ENCODE measurements at regions not wholly inside any gene's neighbourhood (a gene's known extent, or its start where the extent isn't known, plus 50 kb on each side); places are given as distances from the start of the nearest gene placed in this dataset.

GRCh38 chr2:103734911-103735310 is 973.1 kb downstream of the TMEM182 start:
- H3K27me3 Mint-ChIP-seq = no peaks in the 10 kb centered on the region
- H3K9me3 Mint-ChIP-seq = peaks cover 16 to 52% (median 31%) of the 10 kb centered on the region in 5 donors
- H3K4me3 ChIP-seq (ENCODE audit: low read length) = no peak overlapping the region
- no peak overlapping the region for H3K27ac ChIP-seq (ENCODE audit: low read depth, low read length)
- H3K4me3 Mint-ChIP-seq = no peak overlapping the region
- H3K27me3 ChIP-seq (ENCODE audit: insufficient read depth, low read length, poor library complexity, severe bottlenecking) = no peaks in the 10 kb centered on the region
- H3K36me3 ChIP-seq (ENCODE audit: insufficient read depth, low read length) = no peaks in the 10 kb centered on the region
- H3K9me3 ChIP-seq (ENCODE audit: low read length) = no peaks in the 10 kb centered on the region
- H3K27ac Mint-ChIP-seq = no peak overlapping the region
- no peaks in the 10 kb centered on the region for H3K4me1 Mint-ChIP-seq
- H3K4me1 ChIP-seq (ENCODE audit: insufficient read depth, low read length) = no peaks in the 10 kb centered on the region
- DNase-seq = no peak
- POLR2A ChIA-PET = no interaction called here
- CTCF ChIA-PET = no interaction called here
- no peaks in the 10 kb centered on the region for H3K36me3 Mint-ChIP-seq

- no peaks in the 10 kb centered on the region for H3K27me3 Mint-ChIP-seq
- H3K4me3 ChIP-seq (ENCODE audit: low read length) = no peak overlapping the region
- H3K27ac Mint-ChIP-seq = no peak overlapping the region
- H3K4me1 ChIP-seq (ENCODE audit: insufficient read depth, low read length) = no peaks in the 10 kb centered on the region
- ChIA-PET CTCF (no interaction called here), POLR2A (no interaction called here)
- H3K9me3 Mint-ChIP-seq = peaks cover 16 to 37% (median 20%) of the 10 kb centered on the region in 5 donors
- no peaks in the 10 kb centered on the region for H3K36me3 Mint-ChIP-seq
- H3K27me3 ChIP-seq (ENCODE audit: insufficient read depth, low read length, poor library complexity, severe bottlenecking) = no peaks in the 10 kb centered on the region
- no peak for DNase-seq
- no peak overlapping the region for H3K4me3 Mint-ChIP-seq
- no peaks in the 10 kb centered on the region for H3K36me3 ChIP-seq (ENCODE audit: insufficient read depth, low read length)
- H3K9me3 ChIP-seq (ENCODE audit: low read length) = no peaks in the 10 kb centered on the region
- no peak overlapping the region for H3K27ac ChIP-seq (ENCODE audit: low read depth, low read length)
- no peaks in the 10 kb centered on the region for H3K4me1 Mint-ChIP-seq
These were observed 976.3 kb downstream of the TMEM182 start for GRCh38 chr2:103738108-103738507.

- Mint-ChIP-seq H3K27me3 (no peaks in the 10 kb centered on the region), H3K9me3 (peaks cover 16 to 34% (median 17%) of the 10 kb centered on the region in 5 donors), H3K27ac (no peak overlapping the region), H3K4me1 (no peaks in the 10 kb centered on the region), H3K36me3 (no peaks in the 10 kb centered on the region), H3K4me3 (no peak overlapping the region)
- Histone ChIP-seq H3K4me3 (ENCODE audit: low read length) (no peak overlapping the region), H3K4me1 (ENCODE audit: insufficient read depth, low read length) (no peaks in the 10 kb centered on the region), H3K27ac (ENCODE audit: low read depth, low read length) (no peak overlapping the region), H3K27me3 (ENCODE audit: insufficient read depth, low read length, poor library complexity, severe bottlenecking) (no peaks in the 10 kb centered on the region), H3K36me3 (ENCODE audit: insufficient read depth, low read length) (no peaks in the 10 kb centered on the region), H3K9me3 (ENCODE audit: low read length) (no peaks in the 10 kb centered on the region)
- no peak for DNase-seq
- ChIA-PET POLR2A (no interaction called here), CTCF (no interaction called here)
These were observed 976.8 kb downstream of the TMEM182 start for GRCh38 chr2:103738606-103739005.

GRCh38 chr2:103739186-103739585 is 977.4 kb downstream of the TMEM182 start:
- Mint-ChIP-seq H3K27ac (peak overlapping the region in 1 of 8 donors; percentile 7), H3K9me3 (peaks cover 11 to 33% (median 13%) of the 10 kb centered on the region in 5 donors), H3K27me3 (no peaks in the 10 kb centered on the region), H3K4me1 (no peaks in the 10 kb centered on the region), H3K4me3 (no peak overlapping the region), H3K36me3 (no peaks in the 10 kb centered on the region)
- Histone ChIP-seq H3K4me1 (ENCODE audit: insufficient read depth, low read length) (no peaks in the 10 kb centered on the region), H3K36me3 (ENCODE audit: insufficient read depth, low read length) (no peaks in the 10 kb centered on the region), H3K4me3 (ENCODE audit: low read length) (no peak overlapping the region), H3K27me3 (ENCODE audit: insufficient read depth, low read length, poor library complexity, severe bottlenecking) (no peaks in the 10 kb centered on the region), H3K9me3 (ENCODE audit: low read length) (no peaks in the 10 kb centered on the region), H3K27ac (ENCODE audit: low read depth, low read length) (no peak overlapping the region)
- CTCF ChIA-PET = no interaction called here
- POLR2A ChIA-PET = no interaction called here
- no peak for DNase-seq

GRCh38 chr2:103739921-103740320 is 978.1 kb downstream of the TMEM182 start:
- no peak for DNase-seq
- H3K36me3 Mint-ChIP-seq = no peaks in the 10 kb centered on the region
- H3K4me3 Mint-ChIP-seq = no peak overlapping the region
- Histone ChIP-seq H3K4me1 (ENCODE audit: insufficient read depth, low read length) (no peaks in the 10 kb centered on the region), H3K27ac (ENCODE audit: low read depth, low read length) (no peak overlapping the region), H3K9me3 (ENCODE audit: low read length) (no peaks in the 10 kb centered on the region), H3K4me3 (ENCODE audit: low read length) (no peak overlapping the region), H3K27me3 (ENCODE audit: insufficient read depth, low read length, poor library complexity, severe bottlenecking) (no peaks in the 10 kb centered on the region), H3K36me3 (ENCODE audit: insufficient read depth, low read length) (no peaks in the 10 kb centered on the region)
- ChIA-PET POLR2A (no interaction called here), CTCF (no interaction called here)
- H3K9me3 Mint-ChIP-seq = peaks cover 6 to 27% (median 8%) of the 10 kb centered on the region in 5 donors
- H3K27ac Mint-ChIP-seq = no peak overlapping the region
- no peaks in the 10 kb centered on the region for H3K27me3 Mint-ChIP-seq
- H3K4me1 Mint-ChIP-seq = no peaks in the 10 kb centered on the region

- H3K4me1 Mint-ChIP-seq = no peaks in the 10 kb centered on the region
- H3K9me3 Mint-ChIP-seq = peaks cover 4 to 26% (median 8%) of the 10 kb centered on the region in 5 donors
- DNase-seq = no peak
- no peak overlapping the region for H3K27ac ChIP-seq (ENCODE audit: low read depth, low read length)
- ChIA-PET CTCF (no interaction called here), POLR2A (no interaction called here)
- no peak overlapping the region for H3K27ac Mint-ChIP-seq
- no peaks in the 10 kb centered on the region for H3K9me3 ChIP-seq (ENCODE audit: low read length)
- no peaks in the 10 kb centered on the region for H3K4me1 ChIP-seq (ENCODE audit: insufficient read depth, low read length)
- no peak overlapping the region for H3K4me3 Mint-ChIP-seq
- H3K27me3 ChIP-seq (ENCODE audit: insufficient read depth, low read length, poor library complexity, severe bottlenecking) = no peaks in the 10 kb centered on the region
- no peak overlapping the region for H3K4me3 ChIP-seq (ENCODE audit: low read length)
- no peaks in the 10 kb centered on the region for H3K27me3 Mint-ChIP-seq
- H3K36me3 Mint-ChIP-seq = no peaks in the 10 kb centered on the region
- no peaks in the 10 kb centered on the region for H3K36me3 ChIP-seq (ENCODE audit: insufficient read depth, low read length)
These were observed 978.8 kb downstream of the TMEM182 start for GRCh38 chr2:103740631-103741030.

GRCh38 chr2:103743195-103743594 is 981.4 kb downstream of the TMEM182 start:
- Mint-ChIP-seq H3K27ac (no peak overlapping the region), H3K4me1 (no peaks in the 10 kb centered on the region), H3K4me3 (no peak overlapping the region), H3K9me3 (peaks cover 0 to 34% (median 10%) of the 10 kb centered on the region in 5 donors), H3K27me3 (no peaks in the 10 kb centered on the region), H3K36me3 (no peaks in the 10 kb centered on the region)
- Histone ChIP-seq H3K4me3 (ENCODE audit: low read length) (no peak overlapping the region), H3K4me1 (ENCODE audit: insufficient read depth, low read length) (no peaks in the 10 kb centered on the region), H3K36me3 (ENCODE audit: insufficient read depth, low read length) (no peaks in the 10 kb centered on the region), H3K27ac (ENCODE audit: low read depth, low read length) (no peak overlapping the region), H3K27me3 (ENCODE audit: insufficient read depth, low read length, poor library complexity, severe bottlenecking) (no peaks in the 10 kb centered on the region), H3K9me3 (ENCODE audit: low read length) (no peaks in the 10 kb centered on the region)
- DNase-seq = no peak
- ChIA-PET POLR2A (no interaction called here), CTCF (no interaction called here)

GRCh38 chr2:103754530-103754929 is 992.7 kb downstream of the TMEM182 start:
- peaks cover 0 to 1% of the 10 kb centered on the region in 2 donors for H3K27me3 Mint-ChIP-seq
- no peaks in the 10 kb centered on the region for H3K9me3 ChIP-seq (ENCODE audit: low read length)
- H3K9me3 Mint-ChIP-seq = peaks cover 2 to 41% (median 10%) of the 10 kb centered on the region in 5 donors
- no peaks in the 10 kb centered on the region for H3K4me1 Mint-ChIP-seq
- no peak overlapping the region for H3K4me3 ChIP-seq (ENCODE audit: low read length)
- H3K4me3 Mint-ChIP-seq = no peak overlapping the region
- no peaks in the 10 kb centered on the region for H3K4me1 ChIP-seq (ENCODE audit: insufficient read depth, low read length)
- H3K36me3 ChIP-seq (ENCODE audit: insufficient read depth, low read length) = no peaks in the 10 kb centered on the region
- no peak overlapping the region for H3K27ac Mint-ChIP-seq
- POLR2A ChIA-PET = no interaction called here
- no peak overlapping the region for H3K27ac ChIP-seq (ENCODE audit: low read depth, low read length)
- CTCF ChIA-PET = no interaction called here
- H3K27me3 ChIP-seq (ENCODE audit: insufficient read depth, low read length, poor library complexity, severe bottlenecking) = no peaks in the 10 kb centered on the region
- no peaks in the 10 kb centered on the region for H3K36me3 Mint-ChIP-seq
- no peak for DNase-seq

- H3K27me3 ChIP-seq (ENCODE audit: insufficient read depth, low read length, poor library complexity, severe bottlenecking) = no peaks in the 10 kb centered on the region
- H3K36me3 Mint-ChIP-seq = no peaks in the 10 kb centered on the region
- CTCF ChIA-PET = no interaction called here
- no peak overlapping the region for H3K27ac Mint-ChIP-seq
- no peaks in the 10 kb centered on the region for H3K9me3 ChIP-seq (ENCODE audit: low read length)
- H3K4me1 Mint-ChIP-seq = no peaks in the 10 kb centered on the region
- peaks cover 7 to 47% (median 20%) of the 10 kb centered on the region in 5 donors for H3K9me3 Mint-ChIP-seq
- no peaks in the 10 kb centered on the region for H3K36me3 ChIP-seq (ENCODE audit: insufficient read depth, low read length)
- no peaks in the 10 kb centered on the region for H3K27me3 Mint-ChIP-seq
- no peak overlapping the region for H3K4me3 ChIP-seq (ENCODE audit: low read length)
- POLR2A ChIA-PET = no interaction called here
- H3K4me1 ChIP-seq (ENCODE audit: insufficient read depth, low read length) = no peaks in the 10 kb centered on the region
- no peak for DNase-seq
- H3K27ac ChIP-seq (ENCODE audit: low read depth, low read length) = no peak overlapping the region
- H3K4me3 Mint-ChIP-seq = no peak overlapping the region
These were observed 1012.1 kb downstream of the TMEM182 start for GRCh38 chr2:103773884-103774283.
